ENCODE measurements at regions not wholly inside any gene's neighbourhood (a gene's known extent, or its start where the extent isn't known, plus 50 kb on each side); places are given as distances from the start of the nearest gene placed in this dataset.

DNA sequence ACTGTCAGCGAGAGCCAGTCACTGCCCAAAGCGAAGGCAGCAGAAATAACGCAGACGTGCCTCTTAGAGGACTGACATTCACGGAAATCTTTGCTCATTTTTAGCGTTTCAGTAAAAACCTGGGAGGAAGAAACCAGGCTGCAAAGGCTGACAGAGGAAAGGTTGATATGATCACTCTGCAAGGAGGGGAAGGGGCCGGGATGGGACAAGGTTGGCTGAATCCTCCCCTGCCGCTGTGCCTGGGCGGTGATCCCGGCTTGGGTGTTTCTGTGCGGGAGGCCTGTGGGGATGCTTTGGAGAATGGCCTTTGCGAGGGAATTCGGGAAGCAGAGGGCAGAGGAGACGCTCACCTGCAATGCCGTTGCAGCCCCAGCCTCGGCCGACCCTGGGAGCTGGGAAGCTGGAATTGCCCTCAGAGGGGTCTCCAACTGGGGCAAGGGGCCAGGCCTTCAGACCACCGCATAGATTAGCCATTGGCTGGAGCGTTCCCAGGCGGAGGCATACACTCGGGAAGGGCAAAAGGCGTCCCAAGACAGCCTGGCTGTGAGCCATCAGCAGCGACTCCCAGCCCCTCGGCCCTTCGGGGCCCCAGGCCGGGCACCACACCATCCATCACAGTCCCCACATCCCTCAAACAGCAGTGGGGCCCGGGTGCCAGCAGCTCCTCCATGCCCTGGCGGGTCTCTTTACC lies 111.7 kb upstream of the GPC1 start:
- no peak for TF ChIP-seq CTCF (IDR thresholded peaks at IDR 0.05)
- no peak for TF ChIP-seq POLR2A (IDR thresholded peaks at IDR 0.05)
